HG03378 (cell line): ENCODE measurements at regions not wholly inside any gene's neighbourhood (a gene's known extent, or its start where the extent isn't known, plus 50 kb on each side); places are given as distances from the start of the nearest gene placed in this dataset.

Experiments used
- ATAC-seq: cut with Tn5 transposase; IDR thresholded peaks from one replicate; pipeline ENCODE4 v1.9.1; 2021; ENCODE audit warnings: mild to moderate bottlenecking, moderate library complexity; ENCODE audit not compliant: unreplicated experiment

DNA sequence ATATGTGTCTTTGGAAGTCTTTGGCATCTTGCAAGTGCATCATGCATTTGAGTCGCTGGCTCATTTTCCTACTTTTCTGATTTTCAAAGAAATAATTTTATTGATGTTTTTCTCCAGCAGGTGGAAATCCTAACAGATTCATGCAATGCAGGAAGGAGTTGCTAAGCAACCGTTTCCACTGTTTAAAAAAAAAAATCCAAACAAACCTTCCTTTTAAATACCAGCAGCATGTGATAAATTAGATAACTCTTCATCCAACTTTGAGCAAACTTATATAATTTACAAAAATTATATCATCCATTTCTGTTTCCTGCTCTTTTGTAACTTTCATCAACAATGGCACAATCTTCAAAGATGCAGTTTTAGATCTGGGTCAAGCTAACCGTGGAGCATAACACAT, 364.1 kb downstream of the MFSD1 start:
- ATAC-seq: no peak

DNA sequence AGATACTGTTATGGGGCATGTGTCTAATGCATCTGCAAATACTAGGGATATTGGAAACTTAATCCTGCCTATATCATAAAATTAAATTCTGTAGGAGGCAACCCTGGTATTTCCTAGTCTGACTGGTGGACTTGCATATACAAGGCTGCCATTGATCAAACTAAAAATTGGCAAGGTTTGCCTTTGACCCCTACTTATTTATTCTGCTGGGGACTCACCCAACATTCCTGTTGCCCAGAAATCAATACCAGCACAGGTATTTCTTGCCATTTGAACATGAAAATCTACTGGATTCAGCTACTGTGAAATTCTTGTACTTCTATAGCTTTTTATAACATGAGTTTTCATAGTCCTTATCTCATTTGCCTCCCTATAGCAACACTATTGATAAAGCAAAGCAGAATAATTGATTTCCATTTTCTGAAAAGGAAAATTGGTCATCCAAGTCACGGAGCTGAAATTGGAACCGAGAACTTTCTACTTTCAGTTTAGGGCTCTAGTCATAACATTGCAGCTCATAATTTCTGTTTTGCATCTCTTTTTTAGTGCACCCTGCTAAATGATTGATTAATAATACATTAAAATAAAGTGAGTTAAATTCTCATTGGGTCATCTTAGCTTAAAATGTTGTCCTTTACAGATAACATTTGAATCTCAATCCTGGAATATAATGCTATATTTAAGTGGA, 365.2 kb downstream of the MFSD1 start:
- ATAC-seq: no peak

DNA sequence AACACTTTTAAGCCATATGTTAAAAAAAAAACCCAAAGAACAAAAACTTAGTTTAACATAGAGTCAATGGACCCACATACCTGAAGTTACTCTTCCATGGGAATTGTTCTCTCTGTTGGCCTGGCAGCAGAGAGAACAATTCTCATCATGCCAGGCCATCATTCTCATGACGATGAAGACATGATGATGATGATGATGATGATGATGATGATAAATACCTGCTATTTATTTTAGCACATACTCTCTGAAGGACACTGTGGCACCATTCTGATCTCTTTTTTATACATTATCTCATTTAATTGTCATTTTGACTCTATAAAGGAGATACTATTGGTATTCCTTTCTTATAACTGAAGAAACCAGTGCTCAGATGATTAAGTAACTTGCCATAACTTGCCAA, 366.9 kb downstream of the MFSD1 start:
- ATAC-seq: no peak

DNA sequence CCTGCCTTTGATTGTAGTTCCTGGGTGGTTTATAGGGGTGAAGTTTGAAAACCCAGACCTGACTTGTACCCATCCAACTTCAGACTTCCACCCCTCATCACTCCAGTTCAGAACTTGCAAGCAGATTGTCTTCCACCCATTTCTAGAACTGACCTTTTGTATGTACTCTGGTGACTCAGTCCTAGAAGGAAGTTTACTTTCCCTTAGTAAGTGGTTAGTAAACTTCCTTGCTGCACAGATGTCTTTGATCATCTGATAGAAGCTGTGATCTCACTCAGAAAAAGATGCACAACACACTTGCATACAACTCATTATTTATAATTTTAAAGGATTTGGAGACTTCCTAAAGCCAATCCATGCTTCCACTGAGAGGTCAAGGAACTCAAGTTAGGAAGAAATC, 368.0 kb downstream of the MFSD1 start:
- ATAC-seq: peak; percentile 51

DNA sequence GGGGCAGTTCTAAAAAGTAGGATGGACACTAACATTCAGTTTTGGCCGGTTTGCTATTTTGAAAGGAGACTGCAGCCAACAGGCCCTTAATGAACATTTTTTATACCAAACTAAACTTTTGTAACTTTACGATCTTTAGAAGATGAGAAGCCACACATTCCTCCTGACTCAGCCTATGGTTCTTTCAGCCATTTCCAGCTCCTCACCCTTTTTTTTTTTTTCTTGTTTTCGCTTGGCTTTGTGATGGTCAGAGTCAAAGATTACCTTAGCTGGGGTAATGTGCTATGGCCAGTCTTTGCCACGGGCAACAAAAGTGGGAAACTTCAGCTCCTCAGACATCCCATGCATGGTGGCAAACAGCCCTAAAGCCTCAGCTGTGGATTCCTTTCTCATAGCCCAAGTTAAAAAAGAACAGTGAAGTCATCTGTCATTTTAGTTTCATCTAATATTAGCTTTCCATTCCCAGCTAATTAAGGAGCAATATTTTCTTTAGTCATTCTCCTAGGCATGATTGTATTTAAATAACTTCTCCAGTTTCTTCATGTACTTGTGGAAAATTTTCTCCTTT, 368.7 kb downstream of the MFSD1 start:
- ATAC-seq: no peak

DNA sequence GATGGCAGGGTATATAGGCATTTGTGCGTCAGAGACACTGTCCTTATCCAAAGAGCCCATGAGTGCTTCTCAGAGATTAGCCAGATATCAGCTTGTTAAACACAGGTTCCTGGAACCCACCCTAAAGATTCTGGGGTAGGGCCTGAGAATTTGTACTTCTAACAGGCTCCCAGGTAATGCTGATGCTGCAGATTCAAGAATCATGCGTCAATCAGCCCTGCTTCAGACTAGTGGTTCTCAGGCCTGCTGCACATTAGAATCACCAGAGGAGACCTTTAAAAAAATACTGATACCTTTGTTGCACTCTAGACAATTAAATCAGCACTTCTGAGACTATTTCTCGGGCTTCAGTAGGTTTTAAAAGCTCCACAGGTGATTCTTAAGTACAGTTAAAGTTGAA, 369.5 kb downstream of the MFSD1 start:
- ATAC-seq: no peak

DNA sequence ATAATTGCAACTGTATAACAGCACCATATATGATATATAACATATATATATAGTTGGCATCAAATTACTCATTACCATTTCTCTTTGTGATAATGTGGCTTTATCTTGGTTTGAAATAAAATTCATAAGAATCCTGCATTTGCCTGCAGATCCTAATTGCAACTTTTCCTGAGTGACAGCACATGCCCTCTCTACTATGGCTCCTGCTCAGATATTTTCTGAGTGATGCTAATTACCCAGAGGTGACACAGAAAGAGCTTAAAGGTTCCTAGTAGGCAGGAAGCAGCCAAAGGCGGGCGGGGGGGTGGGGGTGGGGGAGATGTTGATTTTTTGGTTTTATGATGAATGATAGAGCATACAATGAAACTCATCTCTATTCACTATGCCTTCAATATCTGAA, 370.6 kb downstream of the MFSD1 start:
- no peak for ATAC-seq

DNA sequence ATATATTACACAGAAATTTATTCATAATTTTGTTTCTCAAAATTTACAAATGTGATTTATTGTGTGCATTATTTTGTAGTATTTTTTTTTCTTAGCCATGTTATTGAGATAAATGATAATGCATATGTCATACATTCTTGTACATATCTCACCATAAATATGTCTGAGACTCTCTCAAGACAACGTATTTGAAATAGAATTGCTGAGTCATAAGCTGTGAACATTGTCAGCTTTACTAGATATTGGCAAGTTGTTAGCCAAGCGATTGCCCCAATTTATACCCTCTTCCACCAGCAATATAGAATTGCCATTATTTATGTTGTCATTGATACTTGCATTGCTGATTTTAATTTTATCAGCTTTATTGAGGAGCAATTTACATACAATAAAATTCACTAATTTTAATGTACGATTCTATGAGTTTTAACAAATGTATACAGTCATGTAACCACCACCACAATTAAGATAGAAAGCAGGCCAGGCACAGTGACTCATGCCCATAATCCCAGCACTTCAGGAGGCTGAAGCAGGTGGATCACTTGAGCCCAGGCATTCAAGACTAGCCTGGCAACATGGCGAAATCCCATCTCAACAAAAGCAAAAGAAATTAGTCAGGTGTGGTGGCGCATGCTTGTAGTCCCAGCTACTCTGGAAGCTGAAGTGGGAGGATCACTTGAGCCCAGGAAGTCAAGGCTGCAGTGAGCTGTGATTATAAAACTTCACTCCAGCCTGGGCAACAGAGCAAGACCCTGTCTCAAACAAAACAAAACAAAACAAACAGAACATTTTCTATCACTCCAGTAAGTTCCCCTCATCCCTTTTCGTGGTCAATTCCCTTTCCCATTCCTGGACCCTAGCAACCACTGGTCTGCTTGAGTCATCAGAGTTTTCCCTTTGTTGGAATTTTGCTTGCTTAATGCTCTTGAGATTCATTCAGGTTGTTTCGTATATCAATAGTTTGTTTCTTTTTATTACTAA, 373.1 kb downstream of the MFSD1 start:
- ATAC-seq: no peak

DNA sequence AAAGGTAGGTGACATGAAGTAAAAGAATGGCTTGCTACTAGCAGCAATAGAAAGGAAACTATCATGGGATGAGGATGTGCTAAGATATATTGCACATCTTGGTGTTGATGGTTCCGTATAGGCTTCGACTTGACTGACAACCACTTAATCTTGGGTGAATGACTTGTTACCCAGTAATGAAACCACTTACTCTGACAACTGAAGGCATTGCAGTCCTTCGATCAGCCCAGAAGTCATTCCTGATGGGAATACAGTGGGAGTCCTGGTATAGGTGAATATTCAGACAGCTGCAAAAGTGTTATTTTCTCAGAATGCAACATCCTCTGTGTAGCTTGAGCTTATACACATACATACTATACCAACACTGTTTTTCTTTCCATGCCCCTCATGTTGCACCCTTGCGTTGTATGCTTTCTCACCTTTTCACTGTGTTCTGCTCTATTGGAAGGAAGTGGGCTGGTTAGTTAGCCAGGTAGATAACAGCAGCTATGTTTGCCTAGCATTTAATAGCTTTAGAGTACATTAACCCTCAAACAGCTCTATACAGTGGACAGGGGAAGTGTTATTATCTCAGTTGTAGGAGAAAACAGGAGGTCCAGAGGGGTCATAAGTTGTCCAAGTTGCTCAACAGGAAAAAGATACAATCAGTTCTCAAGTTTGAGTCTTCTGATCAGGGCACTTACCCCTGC, 376.5 kb downstream of the MFSD1 start:
- ATAC-seq: no peak

DNA sequence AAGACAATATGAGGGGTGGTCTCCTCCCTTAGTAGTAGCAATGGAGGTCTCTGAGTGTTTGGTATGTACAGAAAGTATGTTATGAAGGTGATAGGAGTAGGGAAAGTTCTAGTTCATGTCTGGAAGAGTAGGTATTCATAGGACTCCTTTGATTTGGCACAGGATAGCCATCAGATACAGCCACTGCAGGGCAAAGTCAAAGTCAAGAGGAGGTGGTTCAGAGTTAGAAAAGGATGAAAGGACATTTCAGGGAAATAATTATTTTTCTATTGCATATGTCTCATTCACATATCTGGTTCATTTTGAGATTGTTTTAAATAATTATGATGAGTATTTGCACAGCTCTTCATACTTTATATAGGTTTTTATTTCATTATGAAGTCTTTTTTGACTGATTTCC, 381.1 kb downstream of the MFSD1 start:
- no peak for ATAC-seq

DNA sequence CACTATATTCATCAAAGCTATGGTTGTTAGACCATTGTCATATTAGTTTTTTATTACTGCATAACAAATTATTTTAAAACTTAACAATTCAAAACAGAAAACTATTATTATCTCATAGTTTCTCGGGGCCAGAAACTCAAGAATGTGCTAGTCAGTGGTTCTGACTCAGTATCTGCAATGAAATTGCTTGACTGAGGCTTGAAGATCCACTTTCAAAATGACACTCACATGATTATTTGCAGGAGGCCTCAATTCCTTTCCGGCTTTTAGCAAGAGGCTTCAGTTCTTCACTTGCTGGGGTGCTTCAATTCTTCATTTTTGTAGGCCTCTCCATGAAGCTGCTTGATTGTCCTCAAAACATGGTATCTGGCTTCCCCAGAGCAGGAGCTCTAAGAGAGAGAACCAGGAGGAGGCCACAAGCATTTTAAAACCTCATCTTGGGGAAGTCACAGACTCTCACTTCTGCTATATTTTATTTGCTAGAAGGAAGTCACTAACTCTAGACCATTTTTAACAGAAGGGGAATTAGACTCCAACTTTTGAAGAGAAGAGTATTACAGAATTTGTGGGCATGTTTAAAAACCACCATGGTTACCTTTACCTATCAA, 383.7 kb downstream of the MFSD1 start:
- ATAC-seq: peak; percentile 69

DNA sequence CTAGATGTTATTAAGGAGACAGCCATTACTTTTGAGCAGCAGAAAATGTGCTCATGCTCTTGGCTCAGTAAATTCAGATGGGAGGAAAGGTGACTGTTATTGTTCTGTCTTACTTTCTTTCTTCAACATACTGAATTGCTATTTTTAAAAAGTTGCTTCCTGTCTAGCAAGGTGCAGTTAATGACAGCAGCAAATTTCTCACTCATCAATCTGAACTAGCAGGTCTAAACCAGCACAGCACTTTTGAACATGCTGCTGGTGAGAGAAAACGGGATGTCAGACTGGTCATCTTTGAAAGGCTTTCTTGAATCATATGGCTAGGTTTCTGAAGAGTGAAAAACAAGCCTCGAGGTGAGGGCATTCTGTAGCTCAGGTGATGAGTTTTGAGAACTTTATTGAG, 384.7 kb downstream of the MFSD1 start:
- peak; percentile 67 for ATAC-seq

DNA sequence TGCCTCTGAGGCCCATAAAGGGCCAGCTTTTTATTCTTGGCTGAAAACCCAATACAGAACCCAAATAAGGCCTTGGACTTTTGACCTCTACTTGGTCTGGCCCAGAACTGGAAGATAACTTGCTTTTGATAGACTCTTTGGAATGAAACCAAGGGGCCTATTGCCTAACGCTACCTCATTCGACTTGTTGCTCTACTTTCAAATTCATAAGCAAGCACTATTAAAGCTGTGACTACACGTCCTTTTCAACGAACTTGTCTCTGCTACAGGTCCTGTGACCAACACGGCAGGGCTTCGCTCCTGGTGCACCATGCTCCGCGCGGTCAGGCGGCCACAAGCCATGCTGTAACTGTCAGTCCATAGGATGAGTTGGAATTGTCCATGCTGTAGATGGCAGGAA, 385.4 kb downstream of the MFSD1 start:
- no peak for ATAC-seq

DNA sequence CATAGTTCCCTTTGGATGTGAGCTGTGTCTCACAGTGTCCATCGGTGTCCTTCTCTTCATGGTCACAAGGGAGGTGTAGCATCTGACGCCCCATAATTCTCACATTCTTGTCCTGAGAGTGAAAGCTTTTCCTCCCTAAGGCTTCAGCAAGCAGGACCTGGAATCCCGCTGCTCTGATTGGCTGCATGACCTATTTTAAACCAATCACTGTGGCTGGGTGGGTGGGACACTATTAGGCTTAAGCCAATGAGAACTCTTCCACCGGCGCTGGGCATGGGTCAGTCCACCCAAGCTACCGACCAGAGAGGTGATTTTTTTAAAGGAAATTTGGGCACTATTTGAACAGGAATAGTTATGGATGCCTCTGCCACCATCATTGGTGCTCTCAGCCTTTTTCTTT, 385.9 kb downstream of the MFSD1 start:
- no peak for ATAC-seq

DNA sequence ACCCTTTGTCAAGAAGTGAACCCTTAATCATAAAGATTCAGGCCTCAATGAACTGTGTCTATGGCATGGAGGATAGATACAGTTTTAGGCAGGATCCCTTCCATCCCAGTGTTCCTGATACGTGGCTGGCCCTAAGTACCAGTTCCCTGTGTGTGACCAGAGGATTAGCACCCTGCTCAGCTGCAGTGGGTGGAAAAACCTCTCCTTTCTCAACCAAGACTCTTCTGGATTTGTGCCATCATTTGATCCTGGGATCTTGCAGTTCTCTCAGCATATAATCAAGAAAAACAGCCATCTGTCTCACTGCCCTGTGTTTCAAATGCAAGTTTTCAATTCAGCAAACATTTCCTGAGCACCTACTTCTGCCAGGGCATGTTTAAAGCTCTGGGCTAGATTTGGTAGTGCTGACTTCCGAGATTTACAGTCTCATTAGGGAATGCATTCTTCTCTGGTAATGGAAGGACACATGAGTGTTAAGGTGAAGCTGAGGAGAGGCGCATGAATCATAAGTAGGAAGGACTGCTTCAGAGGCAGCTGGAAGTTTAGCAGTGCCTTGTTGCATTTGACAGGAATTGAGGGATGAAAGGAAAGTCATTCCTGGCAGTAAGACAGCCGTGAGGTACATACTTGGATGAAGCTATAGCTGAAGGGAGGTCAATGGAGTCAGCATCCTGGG, 388.3 kb downstream of the MFSD1 start:
- ATAC-seq: no peak

DNA sequence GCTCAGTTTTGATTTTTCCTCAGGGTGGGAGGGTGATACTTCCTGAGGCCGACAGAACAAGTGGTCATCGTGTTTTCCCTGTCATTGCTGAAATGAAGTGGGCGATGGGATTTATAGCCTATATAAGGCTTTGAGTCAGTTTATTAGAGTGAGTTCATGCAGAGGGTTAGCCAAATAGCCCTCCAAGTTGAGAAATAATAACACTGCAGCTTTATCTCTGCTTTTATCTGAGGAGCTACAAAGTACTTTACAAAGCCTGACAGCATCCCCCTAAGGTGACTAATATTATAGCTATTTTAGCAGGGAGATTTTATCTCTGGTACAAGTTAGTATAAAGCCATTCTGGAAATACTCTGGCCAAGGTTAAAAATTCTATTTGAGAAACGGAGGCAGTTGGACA, 389.6 kb downstream of the MFSD1 start:
- no peak for ATAC-seq

DNA sequence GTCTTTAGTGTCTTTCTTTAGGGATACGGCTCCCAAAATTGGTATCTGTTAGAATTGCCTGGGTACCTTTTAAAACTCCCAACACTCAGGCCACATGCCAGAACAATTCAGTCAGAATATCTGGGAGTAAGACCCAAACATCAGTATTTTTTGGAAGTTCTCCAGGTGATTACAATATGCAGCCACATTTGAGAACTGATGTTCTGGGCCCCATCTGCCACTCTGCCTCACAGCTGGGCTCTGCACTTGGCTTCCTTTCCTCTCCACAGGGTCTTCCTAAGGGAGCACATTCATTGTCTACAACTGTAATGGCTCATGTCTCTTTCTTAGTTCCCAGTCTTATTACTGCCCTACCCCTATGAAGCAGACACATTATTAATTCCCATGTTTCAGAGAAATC, 394.5 kb downstream of the MFSD1 start:
- no peak for ATAC-seq

DNA sequence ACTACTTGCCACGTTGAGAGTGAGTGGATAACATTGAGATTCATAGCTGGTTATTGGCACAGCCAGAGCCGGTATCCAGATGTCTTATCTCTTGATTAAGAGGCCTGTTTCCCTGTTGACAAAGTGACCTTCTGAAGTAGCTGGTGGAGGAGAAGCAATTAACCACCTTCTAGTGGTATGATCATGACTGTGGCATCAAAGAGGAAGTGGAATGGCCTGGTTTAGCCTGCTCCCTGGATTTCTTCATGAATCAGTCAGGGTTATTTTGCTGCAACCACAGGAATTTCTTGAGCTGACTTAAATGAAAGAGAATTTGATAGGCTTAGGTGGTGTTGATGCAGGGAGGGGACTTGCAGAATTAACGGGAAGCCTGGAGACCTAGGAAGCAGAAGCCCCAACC, 398.3 kb downstream of the MFSD1 start:
- no peak for ATAC-seq

DNA sequence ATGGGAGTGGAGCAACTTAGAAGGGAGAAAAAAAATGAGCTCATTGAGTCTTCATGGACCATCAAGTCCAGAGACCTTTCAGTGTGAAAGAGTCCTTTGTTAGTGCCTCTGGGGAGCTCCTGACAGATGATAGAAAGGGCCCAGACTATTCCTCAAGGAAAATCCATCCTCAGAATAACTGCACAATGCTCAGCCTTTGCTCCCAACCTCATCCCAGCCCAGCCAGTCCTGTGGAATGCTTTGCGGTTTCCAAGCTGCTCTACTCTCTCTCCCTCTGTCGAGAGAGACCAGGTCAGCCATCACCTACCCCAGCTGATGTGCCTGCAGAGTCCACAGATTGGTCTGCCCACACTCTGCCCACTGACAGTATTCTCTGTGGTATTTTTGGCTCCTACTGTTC, 406.2 kb downstream of the MFSD1 start:
- ATAC-seq: no peak

DNA sequence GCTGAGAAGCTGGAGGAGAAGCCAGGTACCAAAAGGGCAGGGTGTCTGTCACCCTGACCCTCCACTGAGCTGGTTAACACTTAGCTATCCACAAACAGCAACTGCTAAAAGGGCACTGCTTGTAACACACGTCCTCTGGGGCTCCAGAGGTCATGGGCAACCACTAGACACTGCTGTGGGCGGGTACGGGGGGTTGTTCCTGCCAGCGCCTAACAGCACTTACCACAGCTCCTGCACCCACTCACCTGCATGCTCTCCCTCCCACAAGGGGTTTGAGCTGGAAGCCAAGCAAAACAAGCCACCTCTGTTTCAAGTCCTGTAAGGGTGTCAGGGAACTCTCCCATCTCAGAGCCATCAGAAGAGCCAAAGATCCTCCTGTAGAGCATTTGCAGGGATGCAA, 407.6 kb downstream of the MFSD1 start:
- ATAC-seq: no peak
